GM19438 (cell line): ENCODE measurements at regions not wholly inside any gene's neighbourhood (a gene's known extent, or its start where the extent isn't known, plus 50 kb on each side); places are given as distances from the start of the nearest gene placed in this dataset.
A peak's percentile ranks its signal among the peaks of the same experiment; 100 is the strongest.
"Not testable (repeated sequence)": the region's sequence is repeated elsewhere in the genome, so short reads cannot be mapped to it uniquely, and the experiment has no call there.

Source experiments
- ATAC-seq: cut with Tn5 transposase; IDR thresholded peaks from one replicate; pipeline ENCODE4 v1.9.1; 2021; ENCODE audit warnings: low read depth; ENCODE audit not compliant: unreplicated experiment

GRCh38 chr3:5463991-5464390 lies 276.5 kb downstream of the EDEM1 start:
- ATAC-seq: no peak

DNA sequence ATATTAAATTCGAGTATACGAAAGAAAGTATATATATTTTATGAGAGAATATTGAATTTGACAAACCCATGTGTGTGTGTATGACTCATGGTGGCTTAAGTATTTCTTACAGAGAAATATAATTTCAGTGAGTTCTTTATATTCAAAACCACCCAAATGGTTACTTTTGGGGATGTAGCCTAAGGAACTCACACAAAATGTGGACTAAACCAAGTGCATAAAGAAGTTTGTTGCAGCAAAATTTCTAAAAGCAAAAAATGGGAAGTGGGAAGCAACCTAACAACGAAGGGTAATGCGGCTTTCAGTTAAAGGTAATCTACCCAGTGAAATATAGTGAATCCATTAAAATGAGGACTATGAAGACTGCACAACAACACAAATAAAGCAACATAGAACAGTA lies 277.1 kb downstream of the EDEM1 start:
- ATAC-seq: no peak

DNA sequence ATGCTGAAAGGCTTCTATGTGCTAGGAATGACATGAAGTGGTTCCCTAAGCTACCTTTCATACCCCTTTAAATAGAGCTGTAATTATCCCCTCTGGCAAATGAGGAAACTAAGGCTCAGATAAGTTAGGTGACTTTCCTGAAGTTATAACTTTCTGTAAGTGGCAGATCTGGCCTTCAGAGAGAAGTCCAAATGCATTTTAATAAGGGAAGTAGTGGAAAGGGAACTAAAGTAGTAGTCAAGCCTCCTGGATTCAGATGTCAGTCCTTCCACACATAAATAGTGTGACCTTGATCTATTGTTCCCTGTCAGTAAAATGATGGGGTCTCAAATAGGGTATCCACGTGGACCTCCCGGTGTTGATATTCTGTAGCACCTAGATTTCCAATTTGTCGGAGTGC lies 277.7 kb downstream of the EDEM1 start:
- ATAC-seq: no peak

- ATAC-seq: no peak
Measured at GRCh38 chr3:5466065-5466464, 278.6 kb downstream of the EDEM1 start.

DNA sequence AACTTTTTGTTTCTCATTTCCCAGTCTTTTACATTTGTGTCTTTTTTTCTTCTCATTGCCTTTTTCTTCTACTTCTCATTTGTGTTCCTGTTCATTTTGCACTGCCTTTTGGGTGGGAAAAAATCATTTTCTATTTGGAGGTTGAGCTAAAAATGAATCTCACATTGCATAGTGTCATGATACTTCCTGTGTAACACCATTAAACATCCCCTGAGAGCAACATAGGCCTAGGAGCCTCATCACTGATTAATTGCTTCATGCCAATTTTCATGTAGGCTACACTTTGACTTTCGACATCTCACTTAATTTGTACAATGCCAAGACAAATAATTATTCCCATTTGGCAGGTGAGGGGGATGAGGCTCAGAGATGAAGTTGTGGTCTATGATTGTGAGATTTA lies 279.2 kb downstream of the EDEM1 start:
- ATAC-seq: no peak

DNA sequence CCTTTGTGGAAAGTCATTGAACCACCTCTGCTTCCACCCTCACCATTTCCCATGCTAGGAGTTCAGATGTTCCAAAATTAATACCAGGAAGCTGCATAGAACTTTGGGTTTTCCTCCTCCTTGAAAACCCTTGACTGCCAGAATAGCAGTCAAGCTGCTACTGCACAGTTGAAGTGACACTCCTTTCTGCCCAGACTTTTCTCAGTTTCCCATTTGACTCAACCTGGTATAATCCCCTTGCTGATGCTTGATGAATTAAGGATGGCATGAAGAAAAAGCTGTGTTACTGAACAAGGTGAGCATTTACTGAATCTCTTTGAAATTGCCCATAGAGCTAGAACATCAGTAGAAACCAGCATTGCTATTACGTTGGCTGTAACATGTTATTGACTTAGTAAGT lies 286.0 kb downstream of the EDEM1 start:
- ATAC-seq: no peak

GRCh38 chr3:5476403-5476802 lies 288.9 kb downstream of the EDEM1 start:
- ATAC-seq: no peak

DNA sequence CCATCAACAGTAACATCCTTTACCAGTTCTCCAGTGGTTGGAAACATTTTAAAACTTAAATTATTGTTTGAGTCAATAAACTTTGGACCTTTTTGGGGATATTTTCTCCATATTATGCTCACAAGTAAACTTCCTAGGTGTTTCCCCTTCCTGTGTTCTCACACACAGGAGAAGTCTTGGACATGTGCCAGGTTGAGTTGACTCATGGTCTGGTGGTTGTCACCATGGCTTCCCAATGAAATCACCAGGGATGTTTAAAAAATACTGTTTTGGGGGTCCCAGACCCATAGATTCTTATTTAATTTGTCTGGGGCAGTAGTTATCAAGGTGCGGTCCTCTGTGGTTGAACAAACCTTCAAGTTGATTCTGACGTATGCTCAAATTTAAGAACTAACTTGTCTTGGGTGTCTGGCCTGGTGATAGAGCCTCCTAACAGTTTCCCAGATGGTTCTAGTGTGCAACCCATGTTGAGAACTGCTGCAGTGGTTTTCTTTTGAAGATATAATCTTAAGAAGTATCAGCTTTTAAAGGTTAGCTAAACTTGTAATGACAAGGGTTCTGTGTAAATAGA lies 291.8 kb downstream of the EDEM1 start:
- ATAC-seq: no peak

GRCh38 chr3:5480190-5480589 lies 292.7 kb downstream of the EDEM1 start:
- ATAC-seq: no peak

DNA sequence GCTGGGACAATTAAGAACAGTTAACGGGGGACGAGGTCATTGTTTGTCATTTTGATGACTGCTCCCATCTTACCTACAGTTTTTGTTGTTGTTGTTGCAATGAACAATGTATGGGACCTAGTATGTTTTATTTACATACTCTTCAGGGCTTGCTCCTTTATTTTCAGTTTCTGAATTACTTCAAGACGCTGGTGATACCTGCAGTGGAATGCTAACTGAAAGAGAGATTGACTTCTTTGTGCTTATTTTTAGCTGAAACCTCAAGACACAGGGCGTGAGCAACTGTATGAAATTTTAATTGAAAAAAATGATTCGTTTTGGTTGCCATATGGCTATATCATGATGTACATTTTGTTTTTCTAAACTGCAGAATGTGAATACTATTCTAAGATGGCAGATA lies 297.9 kb downstream of the EDEM1 start:
- ATAC-seq: no peak

DNA sequence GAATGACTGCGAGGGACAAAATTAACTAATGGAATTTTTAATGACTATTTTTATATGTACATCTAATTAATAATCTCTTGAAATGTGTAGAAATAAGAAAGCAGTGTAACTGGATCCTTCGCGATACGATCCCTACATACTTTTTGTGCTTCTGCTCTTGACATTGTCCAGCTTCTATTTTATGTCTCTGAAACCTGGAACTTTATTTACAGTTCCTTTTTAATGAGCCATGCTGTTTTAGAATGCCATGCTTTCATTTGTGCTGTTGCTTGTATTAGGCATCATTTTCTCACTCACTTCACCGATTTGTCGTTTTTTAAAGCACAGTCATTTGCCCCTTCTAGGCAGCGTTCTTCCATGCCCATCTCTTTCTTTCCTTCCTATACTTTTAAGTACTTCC lies 301.3 kb downstream of the EDEM1 start:
- no peak for ATAC-seq

- ATAC-seq: peak; percentile 81
Measured at GRCh38 chr3:5489536-5489935, 302.0 kb downstream of the EDEM1 start.

DNA sequence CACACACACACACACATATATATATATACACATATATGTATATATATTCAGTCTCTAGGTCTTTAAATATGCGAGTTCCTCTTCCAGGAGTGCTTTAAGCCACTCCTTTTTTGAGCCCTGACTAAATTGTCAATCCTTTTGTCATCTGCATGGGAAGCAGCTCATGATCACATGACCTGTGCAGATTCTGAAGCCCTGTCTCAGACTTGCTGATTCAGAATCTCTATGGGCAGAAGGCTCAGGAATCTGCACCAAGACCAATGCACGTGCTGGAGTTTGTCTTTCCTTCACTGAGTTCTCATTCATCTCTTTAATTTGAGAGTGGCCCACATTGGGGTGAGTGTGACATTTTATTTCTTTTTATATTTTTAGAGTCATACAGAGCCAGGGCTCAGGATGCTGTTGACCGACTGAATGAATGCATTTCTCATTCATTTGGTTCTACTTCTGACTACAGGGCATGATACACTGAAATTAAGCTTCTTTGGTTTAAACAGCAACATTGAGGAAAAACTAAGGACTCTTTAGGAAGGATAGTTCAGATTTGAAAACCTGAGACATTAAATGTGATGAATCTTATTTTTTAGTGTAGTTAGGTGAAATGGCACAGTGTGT lies 307.5 kb downstream of the EDEM1 start:
- ATAC-seq: no peak

DNA sequence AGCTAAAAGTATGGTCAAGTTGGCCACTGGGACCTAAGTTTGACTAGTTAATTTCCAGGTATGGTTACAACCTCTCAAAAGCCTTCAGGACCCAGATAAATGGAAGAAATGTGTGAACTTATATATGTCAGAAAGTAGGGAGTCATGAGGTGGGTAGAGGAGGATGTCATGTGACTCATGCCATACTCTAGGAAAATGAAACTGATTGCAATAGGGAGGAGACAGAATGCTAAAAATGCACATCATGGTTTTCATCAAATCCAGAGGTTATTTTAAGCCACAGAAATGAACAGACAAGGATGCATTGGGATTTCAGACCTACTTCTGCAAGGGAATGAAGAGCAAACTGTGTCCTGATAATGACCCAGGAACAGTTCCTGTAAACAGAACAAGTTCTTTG lies 310.0 kb downstream of the EDEM1 start:
- ATAC-seq: no peak

DNA sequence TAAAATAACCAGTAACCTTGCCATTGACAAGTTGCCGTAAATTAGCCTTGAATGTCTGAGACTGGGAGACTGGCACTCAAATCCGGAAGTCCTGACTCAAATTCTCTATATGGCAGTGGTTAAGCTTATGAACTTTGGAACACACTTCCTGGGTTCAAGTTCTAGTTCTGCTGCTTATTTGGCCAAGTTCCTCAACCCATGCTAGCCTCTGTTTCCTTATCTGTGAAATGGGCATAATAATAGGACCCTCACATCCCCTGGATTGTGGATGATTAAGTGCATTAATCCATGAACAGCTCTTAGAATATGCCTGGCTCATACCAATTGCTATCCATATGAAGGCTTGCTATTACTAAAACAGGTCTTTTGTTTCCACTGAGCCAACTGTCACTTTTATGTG lies 311.5 kb downstream of the EDEM1 start:
- ATAC-seq: peak; percentile 35

- peak; percentile 90 for ATAC-seq
Measured at GRCh38 chr3:5499404-5499803, 311.9 kb downstream of the EDEM1 start.

GRCh38 chr3:5503136-5503535 lies 315.6 kb downstream of the EDEM1 start:
- no peak for ATAC-seq

DNA sequence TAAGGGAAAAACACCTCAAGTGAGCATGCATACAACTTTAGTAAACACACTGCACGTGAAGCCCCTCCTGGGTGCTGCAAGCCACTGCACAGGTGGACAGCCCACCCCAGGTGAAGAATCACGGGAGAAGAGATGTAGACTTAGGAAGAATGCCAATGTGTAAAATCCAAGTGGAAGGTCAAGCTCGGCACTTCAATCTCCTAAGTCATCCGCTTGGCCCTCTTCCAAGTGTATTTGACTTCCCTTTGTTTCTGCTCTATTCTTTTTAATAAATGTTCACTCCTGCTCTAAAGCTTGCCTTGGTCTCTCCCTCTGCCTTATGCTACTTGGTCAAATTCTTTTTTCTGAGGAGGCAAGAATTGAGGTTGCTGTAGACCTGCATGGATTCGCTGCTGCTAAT lies 316.6 kb downstream of the EDEM1 start:
- no peak for ATAC-seq

GRCh38 chr3:5505163-5505562 lies 317.7 kb downstream of the EDEM1 start:
- ATAC-seq: no peak

GRCh38 chr3:5505997-5506396 lies 318.5 kb downstream of the EDEM1 start:
- ATAC-seq: no peak

DNA sequence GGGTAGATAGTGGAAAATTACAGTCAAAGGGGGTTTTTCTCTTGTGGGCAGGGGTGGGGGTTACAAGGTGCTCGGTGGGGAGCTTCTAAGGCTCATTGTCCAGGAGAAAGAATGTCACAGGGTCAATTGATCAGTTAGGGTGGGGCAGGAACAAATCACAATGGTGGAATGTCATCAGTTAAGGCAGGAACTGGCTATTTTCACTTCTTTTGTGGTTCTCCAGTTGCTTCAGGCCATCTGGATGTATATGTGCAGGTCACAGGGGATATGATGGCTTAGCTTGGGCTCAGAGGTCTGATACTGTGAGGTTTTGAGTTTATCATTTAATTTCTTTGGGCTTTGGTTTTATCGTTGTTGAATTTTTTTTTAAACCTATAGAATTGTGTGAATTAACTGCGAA lies 321.4 kb downstream of the EDEM1 start:
- not testable (repeated sequence) for ATAC-seq

DNA sequence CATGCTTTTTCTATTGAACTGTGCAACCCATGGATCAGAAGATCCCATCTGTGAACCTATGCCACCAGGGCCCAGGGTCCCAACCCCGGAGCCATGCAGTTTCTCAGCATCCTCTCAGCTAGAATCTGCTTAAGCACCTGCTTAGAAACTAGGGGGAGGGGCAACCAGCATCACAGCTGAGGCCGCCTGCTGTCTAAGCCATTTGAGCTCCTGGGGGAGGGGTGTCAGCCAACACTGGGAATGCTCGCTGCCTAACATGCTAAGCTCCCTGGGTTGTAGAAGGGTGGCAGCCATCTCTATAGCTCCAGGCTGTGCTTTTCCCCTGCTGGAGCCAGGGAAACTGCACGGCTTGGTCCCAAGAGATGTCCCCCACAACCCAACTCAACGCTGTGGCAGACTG lies 322.8 kb downstream of the EDEM1 start:
- ATAC-seq: no peak

GRCh38 chr3:5517921-5518320 lies 330.4 kb downstream of the EDEM1 start:
- no peak for ATAC-seq
